GM19238 (cell line): ENCODE measurements at regions not wholly inside any gene's neighbourhood (a gene's known extent, or its start where the extent isn't known, plus 50 kb on each side); places are given as distances from the start of the nearest gene placed in this dataset.
"Not testable (repeated sequence)": the region's sequence is repeated elsewhere in the genome, so short reads cannot be mapped to it uniquely, and the experiment has no call there.

Source experiments
- DNase-seq: peaks from one replicate; pipeline ENCODE4 v3.0.0; 2011; ENCODE audit warnings: low spot score; ENCODE audit not compliant: insufficient read length

DNA sequence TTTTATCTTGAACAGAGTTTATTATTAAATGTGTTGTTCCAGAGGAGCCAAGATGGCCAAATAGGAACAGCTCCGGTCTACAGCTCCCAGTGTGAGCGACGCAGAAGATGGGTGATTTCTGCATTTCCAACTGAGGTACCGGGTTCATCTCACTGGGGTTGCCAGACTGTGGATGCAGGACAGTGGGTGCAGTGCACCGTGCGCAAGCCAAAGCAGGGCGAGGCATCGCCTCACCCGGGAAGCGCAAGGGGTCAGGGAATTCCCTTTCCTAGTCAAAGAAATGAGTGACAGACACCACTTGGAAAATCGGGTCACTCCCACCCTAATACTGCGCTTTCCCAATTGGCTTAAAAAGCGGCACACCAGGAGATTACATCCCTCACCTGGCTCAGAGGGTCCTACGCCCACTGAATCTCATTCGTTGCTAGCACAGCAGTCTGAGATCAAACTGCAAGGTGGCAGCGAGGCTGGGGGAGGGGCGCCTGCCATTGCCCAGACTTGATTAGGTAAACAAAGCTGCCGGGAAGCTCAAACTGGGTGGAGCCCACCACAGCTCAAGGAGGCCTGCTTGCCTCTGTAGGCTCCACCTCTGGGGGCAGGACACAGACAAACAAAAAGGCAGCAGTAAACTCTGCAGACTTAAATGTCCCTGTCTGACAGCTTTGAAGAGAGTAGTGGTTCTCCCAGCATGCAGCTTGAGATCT lies 155.2 kb upstream of the KBTBD8 start:
- DNase-seq: not testable (repeated sequence)

DNA sequence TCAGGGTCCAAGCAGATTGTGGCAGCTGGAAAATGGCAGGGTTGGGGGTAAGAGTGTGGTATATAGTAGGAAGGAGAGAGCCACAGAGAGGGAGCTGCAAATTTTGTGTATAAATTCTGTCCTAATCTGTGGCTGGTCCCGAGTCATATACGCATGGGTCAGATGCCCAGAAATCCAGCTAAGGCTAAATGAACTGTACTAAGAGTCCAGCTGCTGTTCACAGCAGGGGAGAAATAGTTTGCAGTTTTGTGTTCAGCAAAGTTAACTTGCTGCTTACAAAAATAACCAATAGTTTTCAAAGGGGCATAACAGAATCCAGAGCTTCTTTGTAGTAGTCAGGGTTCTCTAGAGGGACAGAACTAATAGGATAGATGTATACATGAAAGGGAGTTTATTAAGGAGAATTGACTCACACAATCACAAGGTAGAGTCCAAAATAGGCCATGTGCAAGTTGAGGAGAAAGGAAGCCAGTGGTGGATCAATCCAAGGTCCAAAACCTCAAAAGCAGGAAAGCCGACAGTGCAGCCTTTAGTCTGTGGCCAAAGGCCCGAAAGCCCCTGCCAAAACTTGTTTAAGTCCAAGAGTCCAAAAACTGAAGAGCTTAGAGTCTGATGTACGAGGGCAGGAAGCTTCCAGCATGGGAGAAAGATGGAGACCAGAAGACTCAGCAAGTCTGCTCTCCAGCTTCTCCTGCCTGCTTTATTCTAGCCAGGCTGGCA lies 146.1 kb upstream of the KBTBD8 start:
- DNase-seq: no peak

DNA sequence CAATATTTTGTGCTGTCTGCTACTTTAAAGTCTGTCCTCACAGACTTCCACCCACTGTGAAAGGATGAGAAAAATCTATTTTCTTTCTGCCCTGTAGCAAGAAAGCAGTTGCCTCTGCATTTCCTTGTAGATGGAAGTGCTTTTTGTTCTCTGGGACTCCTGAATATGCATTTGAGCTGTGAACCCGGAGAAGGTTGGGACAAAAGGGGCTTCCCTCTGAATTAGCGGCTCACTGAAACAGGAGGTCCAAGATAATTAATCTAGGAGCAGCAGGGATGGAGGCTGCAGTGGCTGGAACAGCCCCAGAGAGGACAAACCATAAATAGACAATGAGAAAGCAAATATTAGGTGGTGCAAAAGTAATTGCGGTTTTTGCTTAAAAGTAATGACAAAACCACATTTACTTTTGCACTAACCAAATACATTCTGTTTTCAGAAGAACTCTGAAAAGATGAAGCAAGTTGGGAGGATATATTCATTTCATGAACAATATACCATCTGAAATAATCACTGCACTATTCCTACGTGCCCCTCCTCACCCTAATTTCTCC lies 143.4 kb upstream of the KBTBD8 start:
- no peak for DNase-seq

DNA sequence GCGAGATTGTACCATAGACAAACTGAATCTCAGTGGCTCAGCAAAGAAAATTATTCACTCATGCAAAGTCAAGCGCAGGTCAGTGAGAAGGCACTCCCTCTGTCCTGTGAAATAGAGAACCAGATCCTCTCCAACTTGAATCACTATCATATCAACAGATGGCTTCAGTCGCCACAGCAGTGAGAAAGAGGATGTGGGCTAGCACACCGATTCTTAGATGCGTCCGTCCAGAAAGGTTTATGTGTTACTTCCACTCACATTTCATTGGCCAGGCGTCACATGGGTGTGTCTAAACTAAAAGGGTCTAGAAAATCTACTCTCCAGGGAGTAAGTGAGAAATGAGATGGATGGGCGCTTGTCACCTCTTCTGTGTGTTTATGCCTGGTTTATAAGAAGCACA lies 141.6 kb upstream of the KBTBD8 start:
- DNase-seq: no peak

DNA sequence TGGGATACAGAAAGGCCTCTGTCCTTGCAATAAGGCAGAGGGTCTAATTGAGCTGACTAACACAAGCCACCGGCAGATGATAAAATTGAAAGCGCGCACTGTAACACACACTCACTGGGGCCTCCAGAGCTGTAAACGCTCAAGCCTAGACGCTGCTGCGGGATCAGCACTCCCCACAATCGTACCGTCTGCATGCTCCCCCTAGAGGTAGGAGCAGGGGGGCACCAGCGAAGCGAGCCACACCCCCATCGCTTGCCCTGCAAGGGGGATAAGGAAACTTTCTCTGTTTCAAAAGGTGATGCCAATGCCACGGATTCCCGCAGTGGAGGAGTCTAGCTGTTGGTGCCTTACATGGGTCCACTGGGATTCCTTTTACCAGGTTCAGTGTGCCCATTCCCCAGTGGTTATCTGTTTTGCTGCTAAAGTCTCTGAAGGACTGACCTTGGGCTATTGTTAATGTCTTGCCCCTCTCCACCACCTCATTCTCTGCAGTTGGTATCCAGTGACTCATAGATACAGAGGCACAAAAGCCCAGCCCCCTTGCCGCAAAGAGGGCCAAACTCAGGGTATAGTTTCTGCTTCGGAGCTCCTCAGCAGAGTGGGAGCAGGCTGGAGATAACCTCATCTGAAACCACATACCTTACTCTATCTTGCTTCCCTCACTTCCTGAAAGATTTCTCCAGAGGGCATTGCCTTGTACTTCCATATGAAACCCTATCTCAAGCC lies 139.3 kb upstream of the KBTBD8 start:
- no peak for DNase-seq

DNA sequence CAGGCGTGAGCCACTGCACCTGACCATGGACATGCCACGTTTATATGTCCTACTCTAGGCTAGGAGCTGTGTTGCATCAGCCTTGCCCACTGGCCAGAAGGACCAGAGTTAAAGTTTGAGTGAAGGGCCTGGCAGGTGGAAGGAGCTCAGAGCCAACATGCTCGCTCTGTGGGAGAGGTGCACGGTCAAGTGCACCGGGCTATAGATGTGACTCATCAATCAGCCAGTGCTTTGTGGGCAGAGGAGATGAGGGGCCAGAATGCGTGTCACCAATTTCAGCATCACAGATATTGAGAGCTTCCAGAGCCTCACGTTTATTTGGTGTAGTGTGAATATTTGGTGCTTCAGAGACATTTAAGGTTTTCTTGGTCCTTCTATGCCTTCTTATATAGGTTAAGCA lies 137.3 kb upstream of the KBTBD8 start:
- DNase-seq: no peak

DNA sequence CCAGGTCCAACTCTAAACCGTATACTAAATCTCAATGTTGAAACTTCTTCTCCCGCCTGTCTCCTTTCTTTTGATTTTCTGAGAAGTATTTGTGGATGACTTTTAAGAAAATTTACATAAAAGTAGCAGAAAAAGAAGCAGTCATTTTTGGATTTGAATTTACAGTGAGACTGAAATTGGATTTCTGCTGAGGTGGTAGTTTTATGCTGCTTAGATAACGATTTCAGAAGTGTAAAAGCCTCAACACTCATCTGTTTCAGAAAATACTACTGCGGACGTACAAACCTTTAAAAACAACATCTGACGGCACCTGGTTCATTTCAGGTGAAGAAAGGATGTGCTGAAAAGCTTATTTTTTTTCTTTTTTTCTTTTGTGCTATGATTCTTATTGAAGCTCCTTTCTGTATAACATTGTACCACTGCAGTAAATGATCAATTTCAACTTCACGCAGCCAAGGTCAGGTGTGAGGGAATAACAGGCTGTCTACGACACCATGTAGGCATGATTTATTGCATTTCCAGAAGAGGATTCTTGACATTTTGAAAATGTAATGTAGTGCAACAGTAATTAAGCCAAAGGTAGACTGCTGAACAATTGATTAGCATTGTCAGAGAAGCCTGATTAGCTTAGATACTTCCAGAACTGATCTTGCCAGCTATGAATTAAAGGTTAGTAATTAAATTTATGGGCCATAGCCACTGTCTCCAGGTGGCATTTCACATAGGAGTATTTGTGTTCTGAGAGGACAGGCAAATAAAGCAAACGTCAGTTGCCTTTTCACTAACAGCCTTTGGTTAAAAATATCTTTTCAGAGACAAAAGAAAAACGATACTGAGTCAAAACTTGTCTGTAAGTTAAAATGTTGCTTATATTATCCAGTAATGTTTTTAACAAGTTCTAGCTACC lies 134.6 kb upstream of the KBTBD8 start:
- no peak for DNase-seq

DNA sequence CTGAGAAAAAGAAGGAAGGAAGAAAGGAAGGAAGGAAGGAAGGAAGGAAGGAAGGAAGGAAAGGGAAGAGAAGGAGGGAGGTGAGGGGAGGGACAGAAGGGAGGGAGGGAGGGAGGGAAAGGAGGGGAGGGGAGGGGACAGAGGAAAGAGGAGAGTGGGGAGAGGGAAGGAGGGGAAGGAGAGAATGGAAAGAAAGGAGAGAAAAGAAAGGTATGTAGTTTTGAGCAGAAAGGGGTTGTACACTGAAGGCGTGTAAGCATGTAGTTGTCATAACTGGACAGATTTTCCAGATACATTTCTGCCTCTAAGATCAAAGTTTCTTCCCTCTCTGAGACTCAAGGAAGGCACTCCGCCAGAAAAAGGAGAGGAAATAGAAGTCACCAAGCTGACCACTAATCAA lies 113.4 kb upstream of the KBTBD8 start:
- no peak for DNase-seq

DNA sequence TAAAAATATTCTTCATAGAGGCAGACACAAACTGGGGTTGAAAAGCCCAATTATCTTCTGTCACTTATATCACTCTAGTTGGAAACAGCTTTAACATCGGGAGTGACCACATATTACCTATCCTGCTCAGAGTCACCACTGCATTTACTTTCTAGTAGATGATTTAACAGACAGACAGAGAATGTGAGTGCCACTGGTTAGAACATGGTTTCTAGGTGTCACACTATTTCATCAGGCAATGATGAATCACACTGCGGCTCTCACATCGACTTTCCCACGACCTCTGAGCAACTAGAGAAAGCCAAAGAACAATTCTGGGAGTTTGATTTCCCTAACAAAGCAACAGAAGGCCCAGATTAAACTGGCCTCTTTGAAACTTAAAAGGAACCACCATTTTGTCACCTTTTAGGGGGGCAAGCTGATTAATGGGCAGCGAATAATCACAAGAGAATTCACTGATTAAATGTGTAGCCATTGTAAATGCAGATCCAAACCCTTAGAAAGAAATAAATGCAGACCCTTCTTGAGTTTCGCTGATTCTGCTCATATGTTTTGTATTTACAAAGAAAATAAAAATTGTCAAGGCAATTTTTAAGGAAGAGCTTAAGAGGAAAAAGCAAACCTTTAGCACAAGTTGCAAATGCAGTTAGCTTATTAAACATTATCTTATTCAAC lies 112.6 kb upstream of the KBTBD8 start:
- DNase-seq: no peak

DNA sequence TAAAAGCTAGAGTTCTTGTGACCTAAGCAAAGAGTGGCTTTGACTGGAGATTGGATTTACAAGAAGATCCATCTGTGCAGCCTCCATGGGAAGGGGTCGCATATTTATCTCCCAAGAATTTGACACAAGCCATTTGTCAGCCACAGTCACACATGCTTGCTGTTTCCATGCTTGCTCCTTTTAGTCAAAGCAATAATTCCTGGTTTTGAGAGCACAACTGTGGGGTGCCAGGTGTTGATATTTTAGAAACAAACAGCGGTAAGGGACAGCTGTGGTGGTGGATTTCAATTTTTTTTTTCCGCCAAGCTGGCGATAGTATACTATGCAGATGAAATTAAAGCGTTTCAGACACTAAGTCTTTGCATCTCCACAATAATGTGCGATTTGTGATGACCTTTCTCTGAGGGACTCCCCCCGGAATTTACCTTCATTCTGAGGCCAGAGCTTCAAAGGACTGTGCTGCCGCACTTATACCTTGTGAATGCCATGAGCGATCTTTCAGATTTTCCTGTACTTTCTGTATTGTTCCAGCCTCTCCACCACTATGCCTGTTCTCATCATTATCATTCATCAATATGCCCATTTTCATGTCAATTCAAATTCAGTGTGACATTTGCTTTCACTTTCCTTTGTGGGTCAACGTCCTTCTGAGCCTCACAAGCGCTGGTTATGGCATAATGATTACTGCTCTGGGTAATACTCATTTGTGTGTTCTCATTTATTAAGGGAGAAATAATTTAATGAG lies 108.2 kb upstream of the KBTBD8 start:
- DNase-seq: no peak

DNA sequence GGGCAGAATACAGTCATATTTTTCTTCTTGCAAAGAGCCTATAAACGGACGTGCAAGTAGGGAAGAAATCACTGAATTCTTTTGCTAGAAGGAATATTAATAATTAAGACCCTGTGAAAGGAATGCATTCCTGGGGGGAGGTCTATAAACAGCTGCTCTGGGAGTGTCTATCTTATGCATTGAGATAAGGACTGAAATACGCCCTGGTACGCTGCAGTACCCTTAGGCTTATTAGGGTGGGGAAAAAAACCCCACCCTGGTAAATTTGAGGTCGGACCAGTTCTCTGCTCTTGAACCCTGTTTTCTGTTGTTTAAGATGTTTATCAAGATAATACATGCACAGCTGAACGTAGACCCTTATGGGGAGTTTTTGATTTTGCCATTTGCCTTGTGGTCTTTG lies 100.0 kb upstream of the KBTBD8 start:
- DNase-seq: no peak

DNA sequence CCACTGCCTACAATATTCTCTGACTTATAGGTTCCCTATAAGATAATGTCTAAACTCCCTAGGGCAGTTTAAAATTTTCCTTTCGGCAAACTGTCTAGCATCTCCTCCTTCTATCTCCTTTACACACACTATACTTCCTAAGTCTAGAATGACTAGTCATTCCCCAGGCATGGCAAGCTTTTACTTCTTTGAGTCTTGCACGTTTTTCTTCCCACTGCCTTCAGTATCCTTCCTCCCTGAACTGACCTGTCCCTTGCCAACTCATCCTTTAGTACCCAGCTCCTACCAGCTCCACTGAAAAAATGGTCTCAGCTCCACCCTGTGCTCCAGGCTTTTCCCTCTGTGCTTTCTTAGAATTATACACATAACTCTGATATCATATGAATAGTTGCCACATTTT lies 93.8 kb upstream of the KBTBD8 start:
- no peak for DNase-seq

DNA sequence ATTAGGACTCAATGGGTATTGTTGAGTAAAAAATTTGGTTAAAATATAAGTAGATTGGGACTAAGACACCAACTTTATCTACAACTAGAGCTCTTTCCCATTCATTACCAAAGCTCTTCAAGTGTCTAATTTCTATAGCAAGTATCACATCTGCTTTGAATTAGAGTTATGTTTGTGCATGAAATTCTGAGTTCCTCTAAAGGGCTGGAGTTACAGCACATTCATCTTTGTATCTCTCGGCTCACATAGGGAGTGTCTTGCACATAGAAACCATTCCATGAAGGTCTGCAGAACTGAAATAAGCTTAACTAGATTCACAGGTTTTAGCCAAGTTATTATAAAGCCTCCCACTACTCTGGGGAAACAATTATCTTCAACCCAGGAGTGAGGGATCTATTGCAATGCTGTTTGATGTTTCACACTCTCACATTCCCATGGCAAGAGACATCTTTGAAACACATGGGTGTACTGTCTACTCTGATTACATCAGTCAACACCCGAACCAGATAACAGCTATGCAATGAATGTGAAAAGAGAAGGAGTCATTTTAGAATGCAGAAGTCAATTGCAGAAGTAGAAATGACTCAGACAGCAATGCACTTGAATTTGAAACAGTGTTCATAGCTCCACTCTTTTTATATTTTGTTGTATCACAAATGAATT lies 93.1 kb upstream of the KBTBD8 start:
- DNase-seq: no peak

DNA sequence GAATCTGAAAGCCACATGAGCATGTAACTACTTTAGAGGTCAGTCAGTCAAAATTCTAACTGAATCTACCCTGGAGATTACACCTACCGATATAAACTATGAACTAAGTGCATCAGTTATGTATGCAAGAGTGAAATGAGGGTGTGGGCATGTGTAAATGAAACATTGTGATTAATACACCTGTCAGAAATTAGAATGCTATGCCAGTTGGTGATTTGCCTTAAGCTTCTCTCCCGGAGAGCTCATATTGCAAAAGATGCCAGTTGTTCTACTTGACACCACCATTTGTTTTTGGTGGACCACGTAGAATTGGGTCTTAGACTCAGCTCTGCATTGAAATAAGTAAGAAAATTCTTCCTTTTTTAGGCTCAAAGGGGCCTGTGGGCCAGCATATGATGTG lies 91.0 kb upstream of the KBTBD8 start:
- no peak for DNase-seq

DNA sequence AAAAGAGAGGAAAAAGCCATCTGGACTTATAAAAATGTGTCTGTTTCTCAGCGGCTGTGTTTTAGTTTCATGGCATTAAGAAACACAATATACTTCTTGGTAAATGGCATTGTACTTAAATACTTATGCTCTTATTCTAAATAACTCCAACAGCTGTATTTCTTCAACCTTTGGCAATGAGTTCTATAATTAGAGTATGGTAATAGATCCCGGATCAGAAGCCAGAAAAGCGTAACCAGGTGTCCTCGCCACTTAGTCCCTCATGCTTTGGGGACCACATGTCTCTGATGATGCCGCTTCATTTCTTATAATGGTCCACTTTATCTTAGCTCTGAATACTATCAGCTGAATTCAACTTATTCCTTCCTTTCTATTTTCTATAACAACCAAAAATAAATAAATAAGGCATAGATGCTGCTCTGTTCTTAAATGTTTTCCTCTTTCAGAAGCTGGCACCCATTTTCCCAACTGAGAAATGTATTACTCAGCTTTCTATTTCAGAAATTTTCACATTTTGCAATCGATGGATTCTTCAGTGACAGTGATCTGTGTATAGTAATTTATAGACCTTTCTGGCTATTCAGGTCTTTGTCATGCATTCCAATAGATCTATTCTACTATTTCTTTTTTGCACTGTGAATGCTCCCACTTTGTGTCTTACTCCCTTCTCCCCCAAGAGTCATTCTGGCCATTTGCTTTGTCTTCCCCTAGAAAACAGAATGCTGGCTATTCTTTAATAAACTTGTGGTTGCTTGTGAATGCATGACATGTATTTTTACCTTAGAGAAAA lies 87.6 kb upstream of the KBTBD8 start:
- DNase-seq: no peak

DNA sequence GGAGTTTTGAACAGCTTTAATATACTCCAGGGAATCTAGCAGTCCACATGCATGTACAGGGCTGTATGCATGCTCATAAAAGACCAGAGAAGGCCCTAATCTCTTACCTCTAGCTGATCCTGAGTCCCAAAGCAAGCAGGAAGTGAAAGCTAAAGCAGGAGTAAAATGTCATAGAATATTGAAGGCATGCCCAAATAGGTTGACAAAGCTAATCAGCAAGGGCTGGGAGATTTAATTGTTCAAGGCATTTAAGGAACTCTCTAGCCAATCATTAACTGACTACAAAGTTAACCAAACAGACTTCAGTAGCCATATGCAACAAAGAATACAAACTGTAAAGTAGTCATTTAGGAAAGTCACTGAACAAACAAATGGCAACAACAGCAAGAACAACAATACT lies 85.8 kb upstream of the KBTBD8 start:
- DNase-seq: no peak

DNA sequence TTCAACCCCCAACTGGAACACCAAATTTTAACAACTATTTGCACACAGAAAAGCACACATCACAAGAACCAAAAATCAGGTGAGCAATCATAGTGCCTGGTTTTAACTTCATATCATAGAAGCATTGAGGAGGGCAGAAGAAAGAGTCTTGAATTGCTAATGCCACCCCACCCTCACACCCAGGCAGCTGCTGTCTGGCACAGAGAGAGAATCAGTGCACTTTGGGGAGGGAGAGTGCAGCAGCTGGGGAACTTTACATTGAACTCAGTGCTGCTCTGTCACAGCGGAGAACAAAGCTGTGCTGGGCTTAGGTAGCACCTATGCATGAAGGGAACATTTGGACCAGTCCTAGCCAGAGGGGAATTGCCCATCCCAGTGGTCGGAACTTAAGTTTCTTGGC lies 76.0 kb upstream of the KBTBD8 start:
- no peak for DNase-seq

DNA sequence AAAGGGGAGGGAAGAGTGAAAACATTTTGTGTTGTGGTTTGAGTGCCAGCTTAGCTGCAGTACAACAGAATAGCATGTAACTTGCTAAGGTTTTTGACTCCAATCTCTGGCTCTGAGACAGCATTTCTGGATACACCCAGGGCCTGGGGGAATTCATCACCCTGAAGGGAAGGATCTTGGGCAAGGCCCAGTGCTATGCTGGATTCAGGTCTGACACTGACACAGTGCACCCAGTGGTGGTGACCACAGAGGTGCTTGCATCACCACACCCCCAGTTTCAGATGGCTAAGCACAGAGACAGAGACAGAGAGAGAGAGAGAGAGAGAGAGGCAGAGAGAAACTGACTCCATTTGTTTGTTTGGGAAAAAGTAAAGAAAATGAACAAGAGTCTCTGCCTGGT lies 74.1 kb upstream of the KBTBD8 start:
- DNase-seq: no peak

DNA sequence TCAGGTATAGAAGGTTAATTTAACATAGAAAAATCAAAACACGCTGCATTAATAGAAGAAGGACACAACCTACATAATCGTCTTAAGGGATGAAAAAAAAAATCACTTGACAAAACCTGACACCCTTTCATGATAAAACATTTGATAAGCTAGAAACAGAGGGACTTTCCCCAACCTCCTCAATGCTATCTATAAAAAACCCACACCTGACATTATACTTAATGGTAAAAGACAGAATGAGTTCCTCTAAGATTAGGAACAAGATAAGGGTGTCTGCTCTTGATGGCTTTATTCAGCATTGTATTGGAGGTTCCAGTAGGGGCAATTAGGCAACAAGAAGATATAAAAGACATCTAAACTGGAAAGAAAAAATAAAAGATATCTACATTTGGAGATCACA lies 69.9 kb upstream of the KBTBD8 start:
- DNase-seq: no peak
